ENCODE measurements at regions not wholly inside any gene's neighbourhood (a gene's known extent, or its start where the extent isn't known, plus 50 kb on each side); places are given as distances from the start of the nearest gene placed in this dataset.

GRCh38 chr1:182120411-182121258, 59.1 kb upstream of the ZNF648 start (continued):
- TF ChIP-seq ARID3A (IDR thresholded peaks at IDR 0.05; ENCODE audit: low read depth, low read length) (peak; percentile 87), NR1H2 (CRISPR knock-in tag; IDR thresholded peaks at IDR 0.05; ENCODE audit: borderline replicate concordance, low read depth) (no peak), ZZZ3 (CRISPR knock-in tag; IDR thresholded peaks at IDR 0.05; ENCODE audit: borderline replicate concordance) (no peak), KIAA2018 (CRISPR knock-in tag; IDR thresholded peaks at IDR 0.05; ENCODE audit: borderline replicate concordance) (no peak), PITX1 (CRISPR knock-in tag; IDR thresholded peaks at IDR 0.05) (peak; percentile 73; the same call in 1 of the 2 replicates), NR2F2 (IDR thresholded peaks at IDR 0.05; ENCODE audit: borderline replicate concordance, low read depth) (peak; percentile 77; the same call in 1 of the 2 replicates), ZNF142 (CRISPR knock-in tag; IDR thresholded peaks at IDR 0.05) (no peak), ZGPAT (CRISPR knock-in tag; IDR thresholded peaks at IDR 0.05) (peak; percentile 86), ZNF615 (CRISPR knock-in tag; IDR thresholded peaks at IDR 0.05; ENCODE audit: borderline replicate concordance) (peak; percentile 84; the same call in 1 of the 2 replicates)
